ENCODE measurements at regions not wholly inside any gene's neighbourhood (a gene's known extent, or its start where the extent isn't known, plus 50 kb on each side); places are given as distances from the start of the nearest gene placed in this dataset.

DNA sequence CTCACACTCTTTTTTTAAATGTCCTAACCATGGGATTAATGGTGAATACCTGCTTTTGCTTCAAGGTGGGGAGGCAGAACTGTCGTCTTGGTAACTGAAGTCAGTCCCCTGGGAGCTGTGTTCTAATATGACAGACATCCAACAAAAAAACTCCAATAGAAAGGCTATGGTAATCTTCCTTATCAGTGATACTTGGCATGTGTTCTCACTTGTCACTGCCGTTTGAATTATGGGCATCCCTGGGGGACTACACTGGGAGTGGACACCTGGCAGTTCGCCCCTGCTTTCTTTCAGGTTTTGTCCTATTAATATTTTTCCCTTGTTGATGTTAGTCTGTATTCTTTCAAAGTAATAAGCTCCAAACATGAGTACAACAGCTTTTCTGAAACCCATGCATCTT lies 252.6 kb downstream of the SLITRK5 start:
- DNase-seq (ENCODE audit: low read depth), result no peak
- TF ChIP-seq, protein P1, sequence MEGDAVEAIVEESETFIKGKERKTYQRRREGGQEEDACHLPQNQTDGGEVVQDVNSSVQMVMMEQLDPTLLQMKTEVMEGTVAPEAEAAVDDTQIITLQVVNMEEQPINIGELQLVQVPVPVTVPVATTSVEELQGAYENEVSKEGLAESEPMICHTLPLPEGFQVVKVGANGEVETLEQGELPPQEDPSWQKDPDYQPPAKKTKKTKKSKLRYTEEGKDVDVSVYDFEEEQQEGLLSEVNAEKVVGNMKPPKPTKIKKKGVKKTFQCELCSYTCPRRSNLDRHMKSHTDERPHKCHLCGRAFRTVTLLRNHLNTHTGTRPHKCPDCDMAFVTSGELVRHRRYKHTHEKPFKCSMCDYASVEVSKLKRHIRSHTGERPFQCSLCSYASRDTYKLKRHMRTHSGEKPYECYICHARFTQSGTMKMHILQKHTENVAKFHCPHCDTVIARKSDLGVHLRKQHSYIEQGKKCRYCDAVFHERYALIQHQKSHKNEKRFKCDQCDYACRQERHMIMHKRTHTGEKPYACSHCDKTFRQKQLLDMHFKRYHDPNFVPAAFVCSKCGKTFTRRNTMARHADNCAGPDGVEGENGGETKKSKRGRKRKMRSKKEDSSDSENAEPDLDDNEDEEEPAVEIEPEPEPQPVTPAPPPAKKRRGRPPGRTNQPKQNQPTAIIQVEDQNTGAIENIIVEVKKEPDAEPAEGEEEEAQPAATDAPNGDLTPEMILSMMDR (IDR thresholded peaks at IDR 0.05; ENCODE audit: low read length, missing control alignments), result no peak
- no peak overlapping the region for H3K4me3 ChIP-seq (replicated peaks; ENCODE audit: low read depth, low read length)

DNA sequence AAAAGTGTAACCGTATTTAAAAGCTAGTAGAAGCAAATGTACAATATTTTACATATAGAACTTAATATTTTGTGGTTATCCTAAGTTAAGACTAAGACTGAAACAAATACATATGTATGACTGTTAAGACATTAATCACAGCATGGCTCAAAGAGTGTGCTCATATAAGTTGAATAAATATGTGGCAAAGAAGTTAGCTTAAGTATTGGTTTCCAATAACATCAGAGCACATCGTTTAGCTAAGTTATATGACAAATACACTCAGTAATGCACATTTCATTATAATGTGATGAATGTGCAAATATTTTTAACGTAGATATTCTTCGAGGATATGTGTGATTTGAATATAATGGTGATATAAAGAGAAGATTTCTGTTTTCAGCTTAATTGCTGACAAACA lies 253.8 kb downstream of the SLITRK5 start:
- TF ChIP-seq, protein P1 (IDR thresholded peaks at IDR 0.05; ENCODE audit: low read length, missing control alignments), result no peak
- no peak overlapping the region for H3K4me3 ChIP-seq (replicated peaks; ENCODE audit: low read depth, low read length)
- no peak for DNase-seq (ENCODE audit: low read depth)

DNA sequence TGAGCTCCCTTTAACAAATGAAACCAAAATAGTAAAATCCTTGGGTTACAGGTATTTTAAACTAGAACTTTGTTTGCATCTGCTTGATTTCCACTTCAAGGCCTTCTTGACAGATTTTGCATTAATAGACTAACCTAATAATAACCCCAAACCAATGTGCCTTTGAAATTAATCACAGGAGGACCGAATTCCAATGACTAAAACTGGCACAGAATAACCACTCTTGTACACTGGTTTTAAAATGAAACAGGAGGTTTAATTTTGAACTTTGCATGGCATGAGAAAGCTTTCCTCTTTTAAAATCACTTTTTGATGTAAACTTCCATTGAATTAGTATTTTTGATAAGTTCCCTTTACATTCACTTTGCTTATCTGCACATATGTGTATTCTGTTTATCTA lies 269.6 kb downstream of the SLITRK5 start:
- no peak overlapping the region for H3K4me3 ChIP-seq (replicated peaks; ENCODE audit: low read depth, low read length)
- DNase-seq (ENCODE audit: low read depth), result no peak
- TF ChIP-seq, protein P1 (IDR thresholded peaks at IDR 0.05; ENCODE audit: low read length, missing control alignments), result no peak

DNA sequence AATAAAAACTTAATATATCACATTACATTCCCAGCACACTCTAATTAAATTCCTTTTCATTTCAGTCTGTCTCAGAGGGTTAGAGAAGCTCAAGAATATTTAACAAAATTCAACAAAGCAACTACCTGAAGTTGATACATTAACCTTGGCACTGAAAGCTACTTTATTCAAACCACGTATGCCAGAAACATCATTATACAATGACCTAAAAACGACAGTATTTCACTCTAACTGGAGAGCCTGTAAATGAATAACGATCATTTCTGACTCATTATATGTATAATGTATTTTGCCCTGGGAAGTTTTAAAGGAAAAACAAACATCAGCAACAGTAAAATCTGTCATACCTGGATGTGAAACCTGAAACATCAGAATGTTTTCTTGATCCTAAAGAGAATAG lies 270.1 kb downstream of the SLITRK5 start:
- TF ChIP-seq, protein P1 (IDR thresholded peaks at IDR 0.05; ENCODE audit: low read length, missing control alignments), result no peak
- DNase-seq (ENCODE audit: low read depth), result no peak
- H3K4me3 ChIP-seq (replicated peaks; ENCODE audit: low read depth, low read length), result no peak overlapping the region

DNA sequence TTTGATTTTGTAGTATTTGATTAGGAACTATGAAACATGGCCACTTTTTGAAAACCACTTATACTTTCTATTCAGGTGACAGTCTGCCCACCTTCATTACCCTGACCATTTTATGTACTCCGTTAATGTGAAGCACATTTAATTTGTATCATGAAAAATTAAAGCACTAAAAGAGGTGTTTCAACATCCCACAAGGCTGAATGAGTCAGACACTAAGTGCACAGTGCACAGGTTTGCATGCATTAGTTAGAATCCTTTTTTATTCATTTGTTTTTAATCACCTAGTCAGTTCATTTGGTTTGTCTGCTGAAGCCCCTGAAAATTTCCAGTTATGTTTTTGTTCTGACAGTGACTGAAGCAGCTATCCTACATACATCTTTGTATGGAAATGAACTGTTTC lies 271.0 kb downstream of the SLITRK5 start:
- no peak for DNase-seq (ENCODE audit: low read depth)
- no peak overlapping the region for H3K4me3 ChIP-seq (replicated peaks; ENCODE audit: low read depth, low read length)
- TF ChIP-seq, protein P1 (IDR thresholded peaks at IDR 0.05; ENCODE audit: low read length, missing control alignments), result no peak

DNA sequence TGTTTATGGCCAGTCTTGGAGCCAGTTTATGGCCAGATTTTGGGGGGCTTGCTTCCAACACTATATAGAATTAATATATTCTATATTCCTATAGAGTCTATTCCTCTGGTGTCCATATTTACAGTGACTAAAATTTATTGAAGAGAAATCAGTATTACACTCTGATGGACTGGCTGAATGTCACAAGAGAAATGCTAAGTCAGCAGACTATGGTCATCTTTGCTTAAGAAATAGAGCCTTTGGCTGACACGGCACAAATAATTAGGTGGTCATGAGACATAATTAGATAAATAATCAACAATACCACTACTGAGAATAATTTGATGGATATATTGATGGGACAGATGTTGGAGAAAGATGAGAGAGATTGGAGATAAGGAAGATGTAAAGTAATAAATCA lies 272.9 kb downstream of the SLITRK5 start:
- DNase-seq (ENCODE audit: low read depth), result no peak
- H3K4me3 ChIP-seq (replicated peaks; ENCODE audit: low read depth, low read length), result no peak overlapping the region
- TF ChIP-seq, protein P1 (IDR thresholded peaks at IDR 0.05; ENCODE audit: low read length, missing control alignments), result no peak

DNA sequence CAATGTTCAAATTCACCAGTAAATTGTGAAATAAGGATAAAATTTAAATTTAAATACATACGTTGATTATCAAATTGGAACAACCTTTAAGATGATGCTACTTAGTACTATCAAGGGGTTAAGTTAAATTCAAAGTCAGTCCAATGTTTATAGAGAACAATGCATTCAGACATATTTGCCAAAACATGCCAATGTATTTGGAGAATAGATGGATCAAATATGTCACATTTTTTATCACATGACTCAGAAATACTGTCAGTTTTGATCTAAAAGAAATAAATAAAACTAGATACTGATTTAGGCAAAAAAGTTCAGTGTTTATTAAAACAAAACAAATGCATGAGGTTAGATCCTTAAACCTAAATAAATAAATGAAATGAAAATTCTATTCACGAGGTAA lies 281.2 kb downstream of the SLITRK5 start:
- TF ChIP-seq, protein P1 (IDR thresholded peaks at IDR 0.05; ENCODE audit: low read length, missing control alignments), result no peak
- DNase-seq (ENCODE audit: low read depth), result no peak
- no peak overlapping the region for H3K4me3 ChIP-seq (replicated peaks; ENCODE audit: low read depth, low read length)
